Caco-2 (cell line): ENCODE measurements at regions not wholly inside any gene's neighbourhood (a gene's known extent, or its start where the extent isn't known, plus 50 kb on each side); places are given as distances from the start of the nearest gene placed in this dataset.

Experiments
- BruUV-seq: library from RNA; stranded (reverse); fragments of 400-500 nt; replicated peaks from 2 replicates; lab custom pipeline; 2021; lab: Mats Ljungman, UMichigan
- CTCF ChIA-PET: fragments of 300-600 bp; sonication (Branson Sonifier 250); formaldehyde crosslinking; loops from one replicate; lab custom pipeline; 2022; ENCODE audit warnings: antibody characterized with exemption; lab: Charles Lee
- POLR2A ChIA-PET: fragments of 300-600 bp; sonication (Branson Sonifier 250); formaldehyde crosslinking; loops from one replicate; lab custom pipeline; 2022; ENCODE audit warnings: antibody characterized with exemption; lab: Charles Lee
- DNase-seq, 2 experiments: peaks; one replicate each; pipeline versions ENCODE4 v3.0.0 to v3.0.0-alpha.2; 2020 to 2022
- H3K27me3 ChIP-seq: replicated peaks from 2 replicates; pipeline ENCODE4 v1.6.0; 2011; ENCODE audit warnings: low read length; ENCODE audit not compliant: control insufficient read depth, insufficient read depth
- H3K36me3 ChIP-seq: 2 replicates; pipeline ENCODE4 v1.5.1; 2011; ENCODE audit warnings: low read length; ENCODE audit not compliant: control insufficient read depth, insufficient read depth
- H3K4me1 ChIP-seq: fragments of 250-450 bp; sonication (Bioruptor Pico); 2 replicates; pipeline ENCODE4 v1.5.1; 2020; ENCODE audit warnings: mild to moderate bottlenecking
- H3K4me3 ChIP-seq: 2 replicates; pipeline ENCODE4 v1.5.1; 2011; ENCODE audit warnings: low read depth, mild to moderate bottlenecking, control low read depth, low read length
- H3K9me3 ChIP-seq: fragments of 250-450 bp; sonication (Bioruptor Pico); 2 replicates; pipeline ENCODE4 v1.5.1; 2020; ENCODE audit warnings: mild to moderate bottlenecking, moderate library complexity
- H3K27ac Mint-ChIP-seq: one replicate; pipeline ENCODE4 v1.8.0; 2022; ENCODE audit warnings: mixed read lengths; ENCODE audit not compliant: unreplicated experiment
- H3K27me3 Mint-ChIP-seq: one replicate; pipeline ENCODE4 v1.8.0; 2022; ENCODE audit warnings: mixed read lengths; ENCODE audit not compliant: insufficient read depth, unreplicated experiment
- H3K36me3 Mint-ChIP-seq: one replicate; pipeline ENCODE4 v1.8.0; 2022; ENCODE audit warnings: mild to moderate bottlenecking, mixed read lengths; ENCODE audit not compliant: insufficient read depth, unreplicated experiment
- H3K4me1 Mint-ChIP-seq: one replicate; pipeline ENCODE4 v1.8.0; 2022; ENCODE audit warnings: low read depth, mixed read lengths; ENCODE audit not compliant: unreplicated experiment
- H3K4me3 Mint-ChIP-seq: one replicate; pipeline ENCODE4 v1.8.0; 2022; ENCODE audit warnings: mild to moderate bottlenecking, moderate library complexity, mixed read lengths; ENCODE audit not compliant: unreplicated experiment
- H3K9me3 Mint-ChIP-seq: one replicate; pipeline ENCODE4 v1.8.0; 2022; ENCODE audit warnings: mixed read lengths; ENCODE audit not compliant: unreplicated experiment
- intact Hi-C: fragments of 100-400 bp; cut with micrococcal nuclease; formaldehyde crosslinking; loops from one replicate; pipeline ENCODE4 v1.10.0; 2022; ENCODE audit not compliant: unreplicated experiment
- TF ChIP-seq, protein P1 (sequence below), 2 experiments: fragments of 200-600 bp in 1 of 2; IDR thresholded peaks; 1 replicate in 1 of 2; 2 replicates in 1 of 2; pipeline versions ENCODE4 v1.5.1 to v1.8.0; 2011 to 2022; ENCODE audit warnings: antibody characterized with exemption in 1 of 2, control low read depth in 1 of 2, inconsistent platforms in 1 of 2, low read depth in 1 of 2, low read length in 1 of 2, mild to moderate bottlenecking in 1 of 2, moderate library complexity in 1 of 2; ENCODE audit not compliant: insufficient read depth in 1 of 2, severe bottlenecking in 1 of 2, unreplicated experiment in 1 of 2

DNA sequence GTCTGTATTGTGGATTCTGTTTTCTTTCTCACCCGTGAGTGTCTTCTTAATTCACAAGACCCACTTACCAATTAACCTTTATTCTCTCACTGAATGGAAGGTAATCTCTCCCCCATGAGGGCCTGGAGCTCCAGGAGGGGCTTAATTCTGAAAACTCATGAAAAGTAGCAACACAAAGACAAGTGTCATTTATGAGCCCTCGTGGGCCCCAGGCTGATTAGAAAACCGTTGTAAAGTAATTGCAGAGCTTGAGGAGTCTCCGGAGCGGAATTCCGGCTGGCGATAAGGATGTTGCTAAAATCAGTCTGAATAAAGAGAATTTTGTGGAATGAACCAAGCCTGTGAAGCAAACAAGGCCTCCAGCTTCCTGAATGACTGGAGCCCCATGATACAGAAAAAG lies 301.5 kb downstream of the HAPSTR1 start:
- H3K4me1 ChIP-seq, result no peaks in the 10 kb centered on the region
- ChIA-PET CTCF (no interaction called here), POLR2A (no interaction called here)
- BruUV-seq, result no TSS peak
- Mint-ChIP-seq H3K27ac (no peak overlapping the region), H3K9me3 (peaks cover 24% of the 10 kb centered on the region), H3K4me1 (no peaks in the 10 kb centered on the region), H3K27me3 (peaks cover 6% of the 10 kb centered on the region), H3K36me3 (no peaks in the 10 kb centered on the region), H3K4me3 (no peak overlapping the region)
- DNase-seq, result no peak
- H3K4me3 ChIP-seq, result no peak overlapping the region
- intact Hi-C loops, result no loop called here
- H3K36me3 ChIP-seq, result no peaks in the 10 kb centered on the region
- H3K9me3 ChIP-seq, result no peaks in the 10 kb centered on the region
- TF ChIP-seq, protein P1, sequence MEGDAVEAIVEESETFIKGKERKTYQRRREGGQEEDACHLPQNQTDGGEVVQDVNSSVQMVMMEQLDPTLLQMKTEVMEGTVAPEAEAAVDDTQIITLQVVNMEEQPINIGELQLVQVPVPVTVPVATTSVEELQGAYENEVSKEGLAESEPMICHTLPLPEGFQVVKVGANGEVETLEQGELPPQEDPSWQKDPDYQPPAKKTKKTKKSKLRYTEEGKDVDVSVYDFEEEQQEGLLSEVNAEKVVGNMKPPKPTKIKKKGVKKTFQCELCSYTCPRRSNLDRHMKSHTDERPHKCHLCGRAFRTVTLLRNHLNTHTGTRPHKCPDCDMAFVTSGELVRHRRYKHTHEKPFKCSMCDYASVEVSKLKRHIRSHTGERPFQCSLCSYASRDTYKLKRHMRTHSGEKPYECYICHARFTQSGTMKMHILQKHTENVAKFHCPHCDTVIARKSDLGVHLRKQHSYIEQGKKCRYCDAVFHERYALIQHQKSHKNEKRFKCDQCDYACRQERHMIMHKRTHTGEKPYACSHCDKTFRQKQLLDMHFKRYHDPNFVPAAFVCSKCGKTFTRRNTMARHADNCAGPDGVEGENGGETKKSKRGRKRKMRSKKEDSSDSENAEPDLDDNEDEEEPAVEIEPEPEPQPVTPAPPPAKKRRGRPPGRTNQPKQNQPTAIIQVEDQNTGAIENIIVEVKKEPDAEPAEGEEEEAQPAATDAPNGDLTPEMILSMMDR (IDR thresholded peaks at IDR 0.05; ENCODE audit: insufficient read depth in 1 of 2, low read depth in 1 of 2, low read length in 1 of 2, severe bottlenecking in 1 of 2, unreplicated experiment in 1 of 2), result no peak
- H3K27me3 ChIP-seq, result no peaks in the 10 kb centered on the region

DNA sequence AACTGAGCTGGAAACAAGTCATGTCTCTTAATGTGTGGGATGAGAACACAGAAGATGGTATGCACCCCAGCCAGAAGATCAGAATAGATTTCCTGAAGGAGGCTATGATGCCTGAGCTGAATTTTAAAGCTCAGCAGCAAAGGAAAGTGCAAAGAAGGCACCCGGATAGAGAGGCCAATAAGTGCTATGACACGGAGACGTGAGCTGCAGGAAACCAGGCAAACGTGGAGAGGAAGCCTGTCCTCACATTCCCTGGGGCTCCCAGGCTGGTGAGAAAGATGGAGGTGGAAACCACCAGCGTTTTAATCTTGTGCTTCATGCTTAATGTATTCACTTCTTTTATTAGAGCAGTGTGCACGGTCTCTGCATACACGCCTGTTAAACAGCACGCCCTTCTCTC lies 302.1 kb downstream of the HAPSTR1 start:
- Histone ChIP-seq H3K9me3 (no peaks in the 10 kb centered on the region), H3K36me3 (no peaks in the 10 kb centered on the region), H3K27me3 (no peaks in the 10 kb centered on the region), H3K4me3 (no peak overlapping the region), H3K4me1 (no peaks in the 10 kb centered on the region)
- ChIA-PET POLR2A (no interaction called here), CTCF (no interaction called here)
- intact Hi-C loops, result no loop called here
- Mint-ChIP-seq H3K9me3 (peaks cover 19% of the 10 kb centered on the region), H3K4me3 (no peak overlapping the region), H3K4me1 (no peaks in the 10 kb centered on the region), H3K27ac (no peak overlapping the region), H3K27me3 (peaks cover 6% of the 10 kb centered on the region), H3K36me3 (no peaks in the 10 kb centered on the region)
- TF ChIP-seq, protein P1 (IDR thresholded peaks at IDR 0.05; ENCODE audit: insufficient read depth in 1 of 2, low read depth in 1 of 2, low read length in 1 of 2, severe bottlenecking in 1 of 2, unreplicated experiment in 1 of 2), result no peak
- no TSS peak for BruUV-seq
- no peak for DNase-seq

DNA sequence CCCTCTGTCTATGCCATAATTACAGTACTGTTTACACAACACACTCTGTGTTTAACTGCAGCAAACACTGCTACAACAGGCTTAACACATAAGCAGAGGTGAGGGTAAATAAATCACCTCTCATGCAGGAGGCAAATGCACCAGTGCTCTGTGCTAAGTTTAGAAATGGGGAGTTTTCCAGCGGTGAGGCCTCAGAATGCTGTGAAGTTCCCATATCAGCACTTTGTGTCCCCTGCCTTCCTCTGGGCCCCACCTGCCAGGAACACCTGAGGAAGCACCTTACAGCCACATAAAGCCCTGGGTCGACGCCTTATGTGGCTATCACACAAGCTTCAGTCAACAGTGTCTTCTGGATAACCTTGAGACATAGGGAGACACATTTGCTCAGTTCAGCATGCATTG lies 304.5 kb downstream of the HAPSTR1 start:
- intact Hi-C loops, result no loop called here
- ChIA-PET POLR2A (no interaction called here), CTCF (no interaction called here)
- Histone ChIP-seq H3K4me3 (no peak overlapping the region), H3K4me1 (no peaks in the 10 kb centered on the region), H3K27me3 (no peaks in the 10 kb centered on the region; the same call in 1 of the 2 replicates), H3K36me3 (no peaks in the 10 kb centered on the region), H3K9me3 (no peaks in the 10 kb centered on the region)
- Mint-ChIP-seq H3K4me1 (no peaks in the 10 kb centered on the region), H3K9me3 (peaks cover 10% of the 10 kb centered on the region), H3K27me3 (peaks cover 6% of the 10 kb centered on the region), H3K4me3 (no peak overlapping the region), H3K27ac (no peak overlapping the region), H3K36me3 (no peaks in the 10 kb centered on the region)
- no TSS peak for BruUV-seq
- TF ChIP-seq, protein P1 (IDR thresholded peaks at IDR 0.05; ENCODE audit: insufficient read depth in 1 of 2, low read depth in 1 of 2, low read length in 1 of 2, severe bottlenecking in 1 of 2, unreplicated experiment in 1 of 2), result no peak
- peak in 1 of 2 experiments; percentile 1 for DNase-seq
